Memory B cell (primary cell): ENCODE measurements at regions not wholly inside any gene's neighbourhood (a gene's known extent, or its start where the extent isn't known, plus 50 kb on each side); places are given as distances from the start of the nearest gene placed in this dataset.

Experiments used
- ATAC-seq: fragments of 150-1000 bp; cut with Tn5 transposase; 2 replicates; pipeline ENCODE4 v1.10.0; 2021; ENCODE audit warnings: low read depth, mild to moderate bottlenecking, moderate library complexity
- DNase-seq, 2 donors: peaks; one replicate each; pipeline ENCODE4 v3.0.0; 2022; ENCODE audit warnings: low spot score in 2 of 2
- H3K27ac Mint-ChIP-seq: one replicate; pipeline ENCODE4 v1.8.0; 2022; ENCODE audit warnings: mild to moderate bottlenecking, moderate library complexity, mixed read lengths
- H3K27me3 Mint-ChIP-seq: one replicate; pipeline ENCODE4 v1.8.0; 2022; ENCODE audit warnings: mixed read lengths
- H3K36me3 Mint-ChIP-seq: one replicate; pipeline ENCODE4 v1.8.0; 2022; ENCODE audit warnings: mild to moderate bottlenecking, mixed read lengths
- H3K4me1 Mint-ChIP-seq: one replicate; pipeline ENCODE4 v1.8.0; 2022; ENCODE audit warnings: mixed read lengths
- H3K4me3 Mint-ChIP-seq: one replicate; pipeline ENCODE4 v1.8.0; 2022; ENCODE audit warnings: mild to moderate bottlenecking, moderate library complexity, mixed read lengths
- H3K9me3 Mint-ChIP-seq: one replicate; pipeline ENCODE4 v1.8.0; 2022; ENCODE audit warnings: mixed read lengths

DNA sequence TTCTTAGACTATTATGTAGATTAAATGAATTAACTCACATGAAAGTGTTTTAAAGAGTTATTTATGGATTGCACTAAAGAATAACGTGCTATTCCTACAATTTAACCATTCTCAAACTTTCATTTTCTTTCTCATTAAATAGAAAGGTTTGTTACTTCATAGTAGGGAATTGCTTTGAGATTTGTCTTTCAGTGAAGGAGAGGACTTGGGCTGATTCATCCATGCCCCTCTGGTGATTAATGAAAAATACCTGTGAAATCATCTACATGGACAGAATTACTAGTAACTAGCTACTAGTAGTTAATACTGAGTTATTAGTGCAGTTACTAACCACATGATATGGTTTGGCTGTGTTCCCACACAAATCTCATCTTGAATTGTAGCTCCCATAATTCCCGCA, 275.8 kb upstream of the CDH20 start:
- no peaks in the 10 kb centered on the region for H3K4me1 Mint-ChIP-seq
- H3K36me3 Mint-ChIP-seq: no peaks in the 10 kb centered on the region
- no peaks in the 10 kb centered on the region for H3K27me3 Mint-ChIP-seq
- DNase-seq (no peak), ATAC-seq (no peak)
- no peak overlapping the region for H3K27ac Mint-ChIP-seq
- H3K4me3 Mint-ChIP-seq: no peak overlapping the region
- peaks cover 12% of the 10 kb centered on the region for H3K9me3 Mint-ChIP-seq

DNA sequence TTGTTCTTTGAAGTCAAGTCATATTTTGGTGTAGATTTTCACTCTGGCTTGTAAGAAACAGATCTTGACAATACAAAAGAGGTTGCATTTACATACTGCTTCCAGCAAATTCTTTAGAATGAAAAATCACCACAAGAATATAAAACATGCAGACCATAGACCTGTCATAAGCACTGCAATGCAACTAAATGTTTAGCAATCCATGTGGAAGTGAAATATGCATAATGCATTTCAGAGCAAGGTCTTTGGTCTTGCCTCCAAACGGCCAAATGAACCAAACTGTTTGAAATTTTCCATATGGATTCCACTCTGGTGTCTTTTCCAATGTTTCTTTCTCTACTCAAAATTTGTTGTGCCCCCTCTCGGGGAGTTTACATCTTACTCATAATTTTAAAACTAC, 271.0 kb upstream of the CDH20 start:
- H3K36me3 Mint-ChIP-seq: no peaks in the 10 kb centered on the region
- H3K9me3 Mint-ChIP-seq: peaks cover 2% of the 10 kb centered on the region
- ATAC-seq (no peak), DNase-seq (no peak)
- no peak overlapping the region for H3K27ac Mint-ChIP-seq
- H3K4me3 Mint-ChIP-seq: no peak overlapping the region
- no peaks in the 10 kb centered on the region for H3K4me1 Mint-ChIP-seq
- H3K27me3 Mint-ChIP-seq: no peaks in the 10 kb centered on the region

DNA sequence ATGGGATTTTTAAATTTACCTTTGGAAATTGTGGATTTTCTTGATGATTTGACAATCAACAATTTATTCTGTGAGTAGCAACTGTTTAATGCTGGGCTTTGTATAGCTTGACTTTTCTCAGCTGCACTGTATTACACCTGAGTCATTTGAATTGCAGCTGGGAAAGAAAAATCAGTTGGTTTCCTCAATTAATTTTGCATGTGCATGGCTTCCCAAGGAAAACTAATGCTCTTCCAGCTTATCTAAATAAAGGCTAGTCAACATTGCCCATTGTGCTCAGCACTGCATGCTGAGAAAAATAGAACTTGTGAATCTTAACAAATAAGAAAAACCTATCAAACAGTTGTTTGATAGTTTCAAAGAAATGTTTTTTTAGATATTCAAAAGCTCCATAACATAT, 268.3 kb upstream of the CDH20 start:
- Mint-ChIP-seq H3K36me3 (no peaks in the 10 kb centered on the region), H3K9me3 (no peaks in the 10 kb centered on the region), H3K4me1 (no peaks in the 10 kb centered on the region), H3K27ac (no peak overlapping the region), H3K4me3 (no peak overlapping the region), H3K27me3 (no peaks in the 10 kb centered on the region)
- DNase-seq (no peak), ATAC-seq (no peak)

DNA sequence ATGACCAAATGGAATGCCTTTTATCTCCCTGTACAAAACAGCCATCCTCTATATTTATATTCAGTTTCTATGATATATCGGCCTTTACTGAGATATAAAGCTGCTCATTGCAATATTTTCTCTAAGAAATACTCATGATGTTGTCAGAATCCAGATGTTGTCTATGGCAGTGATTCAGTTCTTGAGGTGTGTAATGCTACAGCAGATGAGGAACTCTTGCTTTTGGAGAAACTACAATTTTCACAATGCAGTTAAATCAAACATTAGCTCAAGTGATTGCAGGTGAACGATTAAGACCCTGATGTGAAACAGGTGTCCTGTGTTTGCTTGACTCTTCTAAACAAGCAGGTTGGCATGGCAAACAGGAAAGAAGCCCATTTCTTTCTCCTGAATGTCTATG, 256.2 kb upstream of the CDH20 start:
- Mint-ChIP-seq H3K4me1 (no peaks in the 10 kb centered on the region), H3K27ac (no peak overlapping the region), H3K27me3 (no peaks in the 10 kb centered on the region), H3K36me3 (no peaks in the 10 kb centered on the region), H3K9me3 (peaks cover 4% of the 10 kb centered on the region), H3K4me3 (no peak overlapping the region)
- ATAC-seq (no peak), DNase-seq (no peak)

GRCh38 chr18:61079714-61080113, 253.5 kb upstream of the CDH20 start:
- H3K27ac Mint-ChIP-seq: no peak overlapping the region
- no peaks in the 10 kb centered on the region for H3K9me3 Mint-ChIP-seq
- no peaks in the 10 kb centered on the region for H3K36me3 Mint-ChIP-seq
- DNase-seq (no peak), ATAC-seq (no peak)
- no peak overlapping the region for H3K4me3 Mint-ChIP-seq
- H3K4me1 Mint-ChIP-seq: no peaks in the 10 kb centered on the region
- no peaks in the 10 kb centered on the region for H3K27me3 Mint-ChIP-seq

GRCh38 chr18:61080954-61081528, 252.2 kb upstream of the CDH20 start:
- DNase-seq (no peak), ATAC-seq (no peak)
- Mint-ChIP-seq H3K9me3 (no peaks in the 10 kb centered on the region), H3K27ac (no peak overlapping the region), H3K27me3 (no peaks in the 10 kb centered on the region), H3K4me1 (no peaks in the 10 kb centered on the region), H3K4me3 (no peak overlapping the region), H3K36me3 (no peaks in the 10 kb centered on the region)

- H3K27ac Mint-ChIP-seq: no peak overlapping the region
- DNase-seq: no peak
- H3K4me3 Mint-ChIP-seq: no peak overlapping the region
- H3K9me3 Mint-ChIP-seq: no peaks in the 10 kb centered on the region
- no peaks in the 10 kb centered on the region for H3K27me3 Mint-ChIP-seq
- no peaks in the 10 kb centered on the region for H3K36me3 Mint-ChIP-seq
- ATAC-seq: no peak
- no peaks in the 10 kb centered on the region for H3K4me1 Mint-ChIP-seq
These were observed 250.1 kb upstream of the CDH20 start for GRCh38 chr18:61082976-61083630.

GRCh38 chr18:61085036-61085435, 248.2 kb upstream of the CDH20 start:
- H3K9me3 Mint-ChIP-seq: peaks cover 2% of the 10 kb centered on the region
- no peak for ATAC-seq
- H3K36me3 Mint-ChIP-seq: no peaks in the 10 kb centered on the region
- H3K27me3 Mint-ChIP-seq: no peaks in the 10 kb centered on the region
- no peak for DNase-seq
- H3K27ac Mint-ChIP-seq: no peak overlapping the region
- H3K4me3 Mint-ChIP-seq: no peak overlapping the region
- peaks cover 2% of the 10 kb centered on the region for H3K4me1 Mint-ChIP-seq

- Mint-ChIP-seq H3K4me3 (no peak overlapping the region), H3K36me3 (no peaks in the 10 kb centered on the region), H3K27ac (no peak overlapping the region), H3K9me3 (peaks cover 2% of the 10 kb centered on the region), H3K27me3 (no peaks in the 10 kb centered on the region), H3K4me1 (peaks cover 2% of the 10 kb centered on the region)
- no peak for ATAC-seq
- no peak for DNase-seq
These were observed 247.5 kb upstream of the CDH20 start for GRCh38 chr18:61085761-61086160.

DNA sequence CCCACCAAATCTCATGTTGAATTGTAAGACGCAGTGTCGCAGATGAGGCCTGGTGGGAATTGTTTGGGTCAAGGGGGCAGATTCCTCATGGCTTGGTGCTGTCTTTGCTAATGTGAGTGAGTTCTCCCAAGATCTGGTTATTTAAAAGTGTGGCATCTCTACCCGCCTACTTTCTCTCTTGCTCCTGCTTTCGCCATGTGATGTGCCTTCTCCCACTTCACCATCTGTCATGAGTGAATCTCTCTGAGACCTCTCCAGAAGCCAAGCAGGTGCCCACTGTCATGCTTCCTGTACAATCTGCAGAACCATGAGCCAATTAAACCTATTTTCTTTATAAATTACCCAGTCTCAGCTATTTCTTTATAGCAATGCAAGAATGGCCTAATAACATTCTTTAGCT, 246.6 kb upstream of the CDH20 start:
- H3K27me3 Mint-ChIP-seq: no peaks in the 10 kb centered on the region
- H3K36me3 Mint-ChIP-seq: no peaks in the 10 kb centered on the region
- ATAC-seq (no peak), DNase-seq (no peak)
- H3K4me1 Mint-ChIP-seq: peaks cover 2% of the 10 kb centered on the region
- H3K27ac Mint-ChIP-seq: no peak overlapping the region
- H3K9me3 Mint-ChIP-seq: peaks cover 2% of the 10 kb centered on the region
- no peak overlapping the region for H3K4me3 Mint-ChIP-seq

- Mint-ChIP-seq H3K4me3 (no peak overlapping the region), H3K27ac (no peak overlapping the region), H3K36me3 (no peaks in the 10 kb centered on the region), H3K9me3 (peaks cover 2% of the 10 kb centered on the region), H3K27me3 (no peaks in the 10 kb centered on the region), H3K4me1 (peaks cover 2% of the 10 kb centered on the region)
- ATAC-seq (no peak), DNase-seq (no peak)
These were observed 241.9 kb upstream of the CDH20 start for GRCh38 chr18:61091379-61091778.

GRCh38 chr18:61093965-61094364, 239.3 kb upstream of the CDH20 start:
- Mint-ChIP-seq H3K27ac (no peak overlapping the region), H3K4me3 (no peak overlapping the region), H3K9me3 (no peaks in the 10 kb centered on the region), H3K4me1 (no peaks in the 10 kb centered on the region), H3K27me3 (peaks cover 5% of the 10 kb centered on the region), H3K36me3 (no peaks in the 10 kb centered on the region)
- no peak for ATAC-seq
- no peak for DNase-seq

GRCh38 chr18:61096226-61096625, 237.0 kb upstream of the CDH20 start:
- Mint-ChIP-seq H3K4me3 (no peak overlapping the region), H3K27me3 (peaks cover 5% of the 10 kb centered on the region), H3K9me3 (no peaks in the 10 kb centered on the region), H3K4me1 (no peaks in the 10 kb centered on the region), H3K36me3 (no peaks in the 10 kb centered on the region), H3K27ac (no peak overlapping the region)
- ATAC-seq (no peak), DNase-seq (no peak)

DNA sequence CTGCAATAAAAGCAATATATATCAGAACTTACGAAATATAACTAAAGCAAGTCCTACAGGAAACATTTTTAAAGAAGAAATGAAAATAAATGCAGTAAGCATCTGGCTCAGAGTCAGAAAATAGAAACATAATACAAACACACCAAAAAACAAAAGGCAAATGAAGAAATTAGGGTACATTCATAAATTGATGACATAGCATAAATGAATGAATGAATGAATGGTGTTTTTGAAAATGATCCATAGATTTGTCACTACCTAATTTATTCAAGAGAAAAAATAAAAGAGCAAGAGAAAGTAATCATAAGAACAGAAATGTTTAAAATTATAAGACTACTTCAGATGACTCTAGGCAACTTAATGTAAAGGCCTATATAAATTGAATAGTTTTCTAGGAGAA, 226.1 kb upstream of the CDH20 start:
- Mint-ChIP-seq H3K4me3 (no peak overlapping the region), H3K9me3 (peaks cover 3% of the 10 kb centered on the region), H3K4me1 (no peaks in the 10 kb centered on the region), H3K36me3 (no peaks in the 10 kb centered on the region), H3K27me3 (no peaks in the 10 kb centered on the region), H3K27ac (no peak overlapping the region)
- no peak for DNase-seq
- ATAC-seq: no peak

DNA sequence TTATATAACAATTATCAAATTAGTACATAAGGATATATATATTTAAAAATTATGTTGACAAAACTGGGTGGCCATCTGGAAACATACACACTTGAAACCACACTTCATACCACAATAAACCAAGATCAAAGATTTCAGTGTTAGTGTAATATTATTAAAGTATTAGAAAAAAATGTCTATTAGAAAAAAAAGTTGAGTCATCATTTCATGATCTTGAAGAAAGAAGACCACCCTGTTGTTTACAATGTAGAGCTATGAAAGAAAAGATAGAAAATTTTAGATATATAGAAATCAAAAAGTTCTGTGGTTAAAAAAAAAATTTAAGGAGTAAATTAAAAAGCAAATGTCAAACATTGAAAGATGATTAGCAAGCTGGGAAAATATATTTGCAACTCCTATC, 224.5 kb upstream of the CDH20 start:
- H3K27me3 Mint-ChIP-seq: no peaks in the 10 kb centered on the region
- peaks cover 3% of the 10 kb centered on the region for H3K9me3 Mint-ChIP-seq
- no peaks in the 10 kb centered on the region for H3K36me3 Mint-ChIP-seq
- no peak for ATAC-seq
- no peak overlapping the region for H3K4me3 Mint-ChIP-seq
- H3K27ac Mint-ChIP-seq: no peak overlapping the region
- H3K4me1 Mint-ChIP-seq: no peaks in the 10 kb centered on the region
- DNase-seq: no peak
